HuH-7 (cell line): ENCODE measurements at regions not wholly inside any gene's neighbourhood (a gene's known extent, or its start where the extent isn't known, plus 50 kb on each side); places are given as distances from the start of the nearest gene placed in this dataset.
A peak's percentile ranks its signal among the peaks of the same experiment; 100 is the strongest.
"Not testable (repeated sequence)": the region's sequence is repeated elsewhere in the genome, so short reads cannot be mapped to it uniquely, and the experiment has no call there.

Source experiments
- DNase-seq: peaks from one replicate; pipeline ENCODE4 v3.0.0; 2011; ENCODE audit warnings: low spot score

DNA sequence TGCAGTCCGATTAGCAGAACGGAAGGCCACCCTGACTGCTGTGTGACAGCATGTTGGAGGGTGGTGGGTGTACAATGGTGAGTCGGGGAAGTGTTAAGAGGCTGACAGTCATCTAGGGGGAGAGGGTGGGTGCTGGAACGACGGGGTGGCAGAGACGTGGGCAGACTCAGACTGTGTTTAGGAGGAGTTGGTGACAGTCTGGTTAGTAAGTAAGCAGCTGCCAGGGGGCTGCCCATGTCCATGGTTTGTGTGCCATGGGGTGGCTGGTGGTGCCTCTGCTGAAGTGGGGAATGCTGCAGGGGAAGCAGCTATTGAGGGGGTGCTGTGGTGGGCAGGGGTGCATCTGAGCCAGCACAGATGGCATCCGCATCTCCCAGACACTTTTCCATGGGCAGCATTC lies 51.3 kb upstream of the BOD1 start:
- DNase-seq, result no peak

DNA sequence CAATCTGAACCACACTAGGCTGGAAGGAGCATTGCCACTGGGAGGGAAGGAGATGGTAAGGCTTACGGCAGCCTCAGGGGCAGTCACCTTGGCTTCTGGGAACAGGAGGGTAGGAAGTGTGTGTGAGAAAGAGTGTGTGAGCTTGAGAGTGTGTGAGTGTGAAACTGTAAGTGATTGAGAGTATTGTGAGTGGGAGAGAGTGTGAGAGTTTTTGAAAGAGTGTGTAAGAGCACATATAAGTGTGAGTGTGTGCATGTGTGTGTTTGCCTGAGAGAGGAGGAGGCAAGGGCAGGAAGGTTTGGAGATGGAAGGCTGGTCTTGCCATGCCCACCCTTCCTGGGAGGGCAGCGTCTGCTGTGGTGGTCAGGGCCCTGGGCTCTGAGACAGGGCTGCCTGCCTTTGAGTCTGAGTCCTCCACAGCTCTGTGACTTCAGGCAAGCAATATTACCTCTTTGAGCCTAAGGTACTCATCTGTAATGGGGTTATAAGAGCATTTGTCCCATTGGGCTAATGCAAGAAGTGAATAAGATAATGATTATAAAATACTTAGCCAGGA lies 51.9 kb upstream of the BOD1 start:
- DNase-seq, result no peak

- no peak for DNase-seq
Measured at GRCh38 chr5:173668910-173669309, 52.5 kb upstream of the BOD1 start.

- no peak for DNase-seq
Measured at GRCh38 chr5:173669483-173669882, 53.0 kb upstream of the BOD1 start.

- DNase-seq, result no peak
Measured at GRCh38 chr5:173670130-173670651, 53.7 kb upstream of the BOD1 start.

DNA sequence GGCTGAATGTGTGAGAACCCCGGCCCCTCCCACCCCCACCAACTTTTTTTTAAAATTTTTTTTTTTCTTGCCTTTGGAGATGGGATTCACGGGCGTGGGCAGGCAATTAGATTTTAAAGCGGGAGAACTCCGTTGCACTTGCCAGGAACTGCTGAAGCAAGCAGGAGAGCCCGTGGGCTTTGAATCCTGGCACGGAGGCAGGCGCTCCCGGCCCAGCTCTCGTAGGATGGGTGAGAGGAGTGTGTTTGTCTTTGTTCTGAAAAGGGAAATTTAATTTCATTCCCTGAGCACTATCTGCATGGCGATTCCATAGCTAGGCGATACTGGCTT lies 54.3 kb upstream of the BOD1 start:
- DNase-seq, result no peak

DNA sequence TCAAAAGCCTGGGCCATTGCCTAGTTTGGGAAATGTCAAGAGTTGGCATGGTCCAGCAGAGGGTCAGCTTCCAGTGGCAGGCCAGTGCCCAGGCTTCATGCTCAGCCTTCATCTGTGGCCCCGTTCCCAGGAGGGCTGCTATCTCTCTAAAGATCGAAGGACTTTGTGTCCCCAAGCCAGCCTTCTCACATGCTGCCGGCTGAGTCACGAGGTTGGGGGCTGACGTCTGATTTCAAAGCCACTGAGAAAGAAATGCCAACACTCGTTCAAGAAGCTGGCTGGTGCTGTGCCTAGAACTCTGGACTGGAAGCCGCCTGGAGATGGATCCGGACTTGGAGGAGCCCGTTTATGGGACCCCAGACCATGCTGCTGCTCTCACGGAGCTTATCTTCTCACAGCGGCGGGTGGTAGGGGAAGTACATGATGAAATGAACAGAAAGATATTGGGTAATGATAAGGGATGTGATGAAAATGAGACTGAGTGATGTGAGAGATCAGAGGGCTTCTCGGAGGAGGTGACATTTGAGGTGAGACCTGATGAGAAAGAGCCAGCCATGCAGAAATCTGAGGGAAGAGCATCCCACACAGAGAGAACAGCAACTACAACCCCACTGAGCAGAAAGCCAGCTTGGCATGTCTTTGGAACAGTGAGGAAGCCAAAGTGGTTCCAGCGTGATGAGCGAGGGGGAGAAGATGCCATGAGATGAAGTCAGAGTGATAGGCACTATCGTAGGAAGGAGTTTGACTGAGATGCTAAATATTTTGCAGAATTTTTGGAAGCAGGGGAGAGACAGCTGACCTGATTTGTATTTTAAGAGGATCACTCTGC lies 54.9 kb upstream of the BOD1 start:
- no peak for DNase-seq

- DNase-seq, result no peak
Measured at GRCh38 chr5:173672166-173672565, 55.7 kb upstream of the BOD1 start.

GRCh38 chr5:173672891-173673290 lies 56.4 kb upstream of the BOD1 start:
- no peak for DNase-seq

DNA sequence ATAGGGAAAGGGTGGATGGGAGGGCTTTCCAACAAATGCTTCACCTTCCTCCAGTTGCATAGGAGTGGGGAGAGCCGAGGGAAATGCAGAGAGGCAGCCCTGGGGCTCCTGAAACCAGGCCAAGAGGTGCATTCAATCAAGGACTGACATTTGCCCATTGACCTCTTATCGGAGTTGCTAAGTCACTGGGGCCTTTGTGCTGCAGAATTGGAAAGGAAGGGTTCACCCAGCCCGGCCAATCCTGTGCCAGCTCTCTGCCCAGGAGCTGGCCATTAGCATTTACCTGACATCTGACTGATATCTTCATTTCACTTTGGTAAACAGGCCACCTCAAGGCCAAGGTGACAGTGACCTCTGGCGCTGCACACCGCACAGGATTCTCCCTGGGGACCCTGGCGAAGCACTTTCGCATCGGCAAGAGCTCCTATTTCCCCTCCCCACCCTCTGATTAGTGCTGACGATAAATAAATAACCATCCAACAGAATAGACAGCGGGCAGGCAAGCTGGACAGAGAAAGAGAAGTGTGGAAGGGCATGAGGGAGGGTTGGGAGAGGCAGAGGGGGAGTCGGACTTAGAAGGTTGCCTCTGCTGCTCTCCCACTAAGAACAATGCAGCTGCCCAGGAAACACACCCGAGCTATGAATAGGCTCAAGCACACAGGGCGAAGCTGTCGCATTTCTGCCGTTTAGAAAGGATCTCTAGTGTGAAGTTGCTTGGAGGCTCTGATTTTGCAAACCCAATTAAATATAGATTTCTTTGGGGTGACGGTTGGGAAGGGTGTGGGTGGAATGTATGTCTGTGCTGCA lies 57.0 kb upstream of the BOD1 start:
- DNase-seq, result no peak

GRCh38 chr5:173675287-173675996 lies 59.0 kb upstream of the BOD1 start:
- no peak for DNase-seq

DNA sequence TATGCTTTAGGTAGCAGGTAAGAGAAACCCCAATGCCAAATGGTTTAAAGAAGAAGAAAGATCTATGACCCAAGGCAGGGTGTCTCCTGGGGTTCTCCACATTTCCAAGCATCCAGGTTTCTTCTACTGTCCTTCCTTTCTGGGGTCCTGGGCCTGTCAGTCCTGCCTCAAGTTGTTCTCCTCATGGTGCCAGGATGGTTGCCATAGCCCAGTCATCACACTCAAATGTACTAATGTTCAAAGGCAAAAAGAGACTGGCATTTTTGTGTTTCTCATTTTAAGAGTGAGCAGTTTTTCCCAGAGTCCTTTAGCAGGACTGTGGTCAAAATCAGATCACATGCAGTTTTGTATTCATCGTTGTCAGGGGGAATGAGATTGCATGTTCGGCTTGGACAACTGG lies 59.9 kb upstream of the BOD1 start:
- no peak for DNase-seq

GRCh38 chr5:173677125-173677672 lies 60.7 kb upstream of the BOD1 start:
- DNase-seq, result no peak

GRCh38 chr5:173679909-173680630 lies 63.6 kb upstream of the BOD1 start:
- DNase-seq, result no peak

GRCh38 chr5:173680660-173681242 lies 64.3 kb upstream of the BOD1 start:
- DNase-seq, result no peak

- no peak for DNase-seq
Measured at GRCh38 chr5:173682313-173682712, 65.9 kb upstream of the BOD1 start.

- DNase-seq, result not testable (repeated sequence)
Measured at GRCh38 chr5:173684535-173684934, 68.1 kb upstream of the BOD1 start.

DNA sequence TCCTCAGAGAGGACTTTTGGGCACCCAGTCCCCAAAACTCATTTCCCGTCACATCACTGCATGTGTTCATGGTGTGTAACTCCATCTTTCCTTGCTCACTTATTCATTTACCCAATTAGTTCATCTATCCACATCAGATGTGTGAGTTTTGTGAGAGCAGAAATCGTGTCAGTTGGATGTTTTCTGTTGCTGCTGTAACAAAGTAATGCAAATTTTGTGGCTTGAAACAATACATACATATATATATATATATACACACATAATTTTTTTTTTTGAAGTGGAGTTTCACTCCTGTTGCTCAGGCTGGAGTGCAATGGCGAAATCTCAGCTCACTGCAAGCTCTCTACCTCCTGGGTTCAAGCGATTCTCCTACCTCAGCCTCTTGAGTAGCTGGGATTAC lies 70.5 kb upstream of the BOD1 start:
- no peak for DNase-seq

- no peak for DNase-seq
Measured at GRCh38 chr5:173688703-173689102, 72.3 kb upstream of the BOD1 start.

GRCh38 chr5:173689171-173689736 lies 72.8 kb upstream of the BOD1 start:
- DNase-seq, result peak; percentile 84
